ENCODE measurements at regions not wholly inside any gene's neighbourhood (a gene's known extent, or its start where the extent isn't known, plus 50 kb on each side); places are given as distances from the start of the nearest gene placed in this dataset.

DNA sequence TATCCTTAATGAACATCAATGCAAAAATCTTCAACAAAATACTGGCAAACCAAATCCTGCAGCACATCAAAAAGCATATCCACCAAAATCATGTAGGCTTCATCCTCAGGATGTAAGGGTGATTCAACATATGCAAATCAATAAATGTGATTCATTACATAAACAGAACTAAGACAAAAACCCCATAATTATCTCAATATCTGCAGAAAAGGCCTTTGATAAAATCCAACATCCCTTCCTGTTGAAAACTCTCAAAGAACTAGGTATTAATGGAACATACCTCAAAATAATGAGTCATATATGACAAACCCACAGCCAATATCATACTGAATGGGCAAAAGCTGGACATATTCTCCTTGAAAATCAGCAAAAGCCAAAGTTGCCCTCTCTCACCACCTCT lies 54.6 kb upstream of the DEPDC1 start:
- DNase-seq = no peak

DNA sequence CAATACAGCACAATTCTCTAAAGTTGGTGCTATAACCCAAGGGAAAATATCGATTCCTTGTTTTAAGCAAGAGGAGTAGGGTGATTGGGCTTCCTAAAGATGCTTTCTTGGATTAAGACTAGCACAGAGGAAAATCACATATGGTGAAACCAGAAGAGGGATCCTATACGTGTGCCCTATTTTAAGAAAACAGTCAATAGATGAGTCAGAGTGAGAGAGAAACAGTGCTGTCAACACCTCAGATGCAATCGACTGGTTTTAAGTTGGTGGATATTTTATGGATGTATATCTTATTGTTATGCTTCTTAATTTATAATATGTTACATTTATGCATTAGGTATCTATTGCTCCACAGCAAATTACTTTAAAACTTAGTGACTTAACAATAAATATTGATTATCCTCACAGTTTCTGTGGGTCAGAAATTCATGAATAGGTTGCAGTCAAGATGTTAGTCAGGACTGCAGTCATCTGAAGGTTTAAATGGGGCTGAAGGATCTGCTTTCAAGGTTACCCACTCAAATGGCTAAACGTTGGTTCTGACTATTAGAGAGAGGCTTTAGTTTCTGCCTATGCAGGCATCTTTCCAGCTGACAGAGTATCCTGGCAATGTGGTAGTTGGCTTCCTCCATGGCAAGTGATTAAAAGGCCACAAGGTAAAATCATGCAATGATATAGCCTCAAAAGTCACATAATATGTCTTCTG lies 61.6 kb upstream of the DEPDC1 start:
- DNase-seq = no peak

DNA sequence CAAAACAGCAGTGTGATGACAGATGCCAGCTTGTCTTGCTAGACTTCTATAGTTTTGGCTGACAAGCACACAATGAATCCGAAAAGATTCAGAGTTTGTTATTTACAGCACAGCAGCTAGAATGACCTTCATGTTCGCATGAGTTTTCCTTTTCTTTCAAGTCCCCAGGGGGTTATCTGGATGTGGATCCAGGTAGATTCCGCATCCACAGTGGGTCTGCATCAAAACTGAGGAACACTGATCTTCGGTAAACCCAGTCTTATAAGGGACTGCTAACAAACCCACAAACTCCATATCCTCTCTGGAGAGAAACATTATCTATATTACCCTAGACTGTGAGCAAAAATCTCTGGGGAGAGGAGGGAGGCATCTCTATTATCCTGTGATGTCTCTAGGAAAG lies 69.0 kb upstream of the DEPDC1 start:
- DNase-seq = no peak

DNA sequence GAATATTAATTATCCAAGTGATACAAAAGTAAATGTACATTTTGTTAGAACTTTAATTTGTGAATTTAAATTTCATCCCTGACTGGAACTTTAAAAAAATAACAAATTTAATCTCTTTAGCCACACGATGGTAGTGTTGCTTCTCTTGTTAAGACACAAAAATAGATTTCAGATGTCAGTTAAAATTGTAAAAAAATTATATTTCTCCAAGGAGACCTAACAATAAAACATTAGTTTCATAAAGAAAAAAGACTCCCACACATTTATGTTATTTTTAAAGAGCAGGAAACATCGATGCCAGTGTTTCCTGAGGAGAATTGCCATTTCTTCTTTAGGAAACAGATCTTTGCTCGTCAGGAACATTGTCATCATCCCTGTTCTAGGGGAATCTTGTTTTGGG lies 74.0 kb upstream of the DEPDC1 start:
- DNase-seq = no peak

DNA sequence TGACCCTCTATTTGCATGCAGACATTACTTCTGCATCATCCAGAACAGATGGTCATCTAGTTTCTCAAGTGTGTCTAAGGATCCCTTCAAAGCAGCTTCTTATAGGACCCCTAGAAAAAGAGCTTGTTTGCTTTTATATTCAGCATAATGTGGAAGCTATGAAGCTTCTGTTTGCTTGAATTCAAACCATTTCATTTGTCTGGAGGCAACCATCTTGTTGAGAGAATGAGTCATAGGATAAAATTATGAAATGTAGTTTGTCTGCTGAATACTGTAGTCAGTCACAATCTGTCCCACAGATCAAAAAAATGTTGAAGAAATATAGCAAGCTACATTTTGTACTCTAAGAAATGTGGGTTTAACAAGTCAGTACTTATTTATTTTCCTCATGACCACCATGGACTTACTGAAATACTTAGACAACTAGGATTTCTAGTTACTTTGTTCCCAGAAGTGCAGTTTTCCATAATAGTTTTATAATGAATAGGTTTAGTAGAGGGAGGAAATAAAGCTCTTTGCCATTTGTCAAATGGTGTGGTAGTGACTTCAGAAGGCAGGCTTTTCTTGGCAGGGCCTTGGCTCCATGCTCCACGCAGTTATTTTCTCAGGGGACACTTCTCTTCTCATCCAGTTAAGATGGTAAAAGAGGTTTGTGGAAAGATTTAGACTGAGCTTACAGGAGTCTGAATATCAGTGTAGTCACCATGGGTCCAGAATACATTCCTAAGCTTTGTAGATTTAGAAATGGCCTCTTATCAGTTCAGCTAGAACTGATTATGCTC lies 74.8 kb upstream of the DEPDC1 start:
- DNase-seq = peak; percentile 34

DNA sequence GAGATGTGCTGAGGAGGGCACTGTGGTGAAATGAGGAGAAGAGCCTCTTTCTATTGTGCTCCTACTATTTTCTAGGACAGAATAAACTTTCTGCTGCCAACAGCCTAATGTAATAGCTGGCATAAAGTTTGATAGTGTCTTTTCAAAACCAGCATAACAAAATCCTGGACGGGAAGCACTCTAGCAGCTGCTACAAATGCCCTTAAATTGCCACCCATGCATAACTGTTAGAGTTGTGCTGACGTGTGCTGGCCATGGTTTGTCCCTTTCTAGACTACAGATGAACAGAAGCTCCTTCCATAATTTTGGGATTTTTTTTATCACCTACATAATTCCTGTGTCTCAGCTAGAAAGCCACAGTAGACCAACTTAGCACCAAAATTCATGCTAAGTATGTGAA lies 88.5 kb upstream of the DEPDC1 start:
- no peak for DNase-seq

DNA sequence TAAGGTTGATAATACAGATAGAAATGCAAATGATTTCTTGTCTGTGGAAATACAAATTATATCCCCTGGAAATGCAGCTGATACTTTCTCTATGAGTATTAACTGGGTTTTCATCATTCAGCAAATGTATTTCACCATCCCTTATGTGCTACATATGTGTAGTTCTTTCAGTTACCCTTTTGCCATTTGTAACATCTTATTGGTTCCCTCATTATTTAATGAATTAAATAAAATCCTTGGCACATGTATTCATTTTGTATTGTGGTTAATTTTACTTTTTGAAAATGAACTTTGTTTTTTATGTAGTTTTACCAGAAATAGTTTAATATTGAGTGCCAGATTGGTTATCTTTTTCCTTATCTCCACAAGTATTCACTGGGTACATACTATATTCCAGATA lies 89.9 kb upstream of the DEPDC1 start:
- no peak for DNase-seq

DNA sequence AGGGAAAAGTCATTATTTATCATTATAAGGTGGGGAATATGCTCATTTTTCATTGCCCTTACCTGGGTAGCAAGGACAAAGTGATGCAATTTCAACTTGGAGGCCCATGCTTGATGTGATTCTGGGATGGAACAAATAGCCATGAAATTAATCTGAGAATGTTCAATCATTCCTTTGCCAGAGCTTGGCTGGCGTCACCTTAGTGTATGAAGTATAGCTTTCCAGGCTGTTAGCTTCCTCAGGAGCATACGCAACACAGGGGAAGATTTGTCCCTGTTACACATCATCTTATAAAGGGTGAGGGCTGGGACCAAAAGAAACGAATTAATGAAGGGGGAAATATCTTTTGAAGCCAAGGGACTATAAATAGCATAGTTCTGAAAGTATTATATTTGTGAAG lies 91.4 kb upstream of the DEPDC1 start:
- DNase-seq = no peak

DNA sequence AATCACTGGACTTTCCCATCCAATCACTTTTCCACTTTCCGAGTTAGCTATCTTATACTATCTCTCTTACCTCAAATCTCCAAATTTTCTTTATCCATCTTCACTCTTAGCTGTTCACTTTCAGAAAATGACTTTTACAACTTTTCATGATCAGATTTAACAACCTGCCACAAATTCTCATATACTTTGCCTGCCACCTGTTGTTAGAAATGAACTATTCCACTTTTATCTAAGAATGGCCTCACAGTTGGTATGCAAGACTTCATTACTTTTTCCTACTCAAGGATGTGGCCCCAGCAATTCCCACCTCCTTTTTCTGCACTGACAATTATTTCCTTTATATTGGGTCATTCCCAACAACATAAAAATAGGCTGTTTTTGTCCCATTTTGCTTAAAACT lies 93.6 kb upstream of the DEPDC1 start:
- DNase-seq = no peak

DNA sequence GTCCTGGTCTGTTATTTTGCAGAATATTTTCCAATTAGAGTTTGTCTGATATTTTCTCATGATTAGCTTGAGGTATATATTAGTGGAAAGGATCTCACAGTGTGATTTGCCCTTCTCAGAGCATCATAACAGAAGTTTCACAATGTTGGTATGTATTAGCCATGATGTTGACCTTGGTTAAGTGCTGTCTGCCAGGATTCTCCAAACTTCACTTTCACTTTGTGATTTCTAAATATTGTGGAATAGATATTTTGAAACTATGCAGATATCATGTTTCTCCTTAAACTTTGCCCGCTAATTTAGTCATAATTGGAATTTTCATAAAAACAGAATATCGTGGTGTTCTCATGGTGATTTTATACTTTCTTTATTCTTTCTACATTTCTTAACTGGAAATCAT lies 98.0 kb upstream of the DEPDC1 start:
- no peak for DNase-seq

DNA sequence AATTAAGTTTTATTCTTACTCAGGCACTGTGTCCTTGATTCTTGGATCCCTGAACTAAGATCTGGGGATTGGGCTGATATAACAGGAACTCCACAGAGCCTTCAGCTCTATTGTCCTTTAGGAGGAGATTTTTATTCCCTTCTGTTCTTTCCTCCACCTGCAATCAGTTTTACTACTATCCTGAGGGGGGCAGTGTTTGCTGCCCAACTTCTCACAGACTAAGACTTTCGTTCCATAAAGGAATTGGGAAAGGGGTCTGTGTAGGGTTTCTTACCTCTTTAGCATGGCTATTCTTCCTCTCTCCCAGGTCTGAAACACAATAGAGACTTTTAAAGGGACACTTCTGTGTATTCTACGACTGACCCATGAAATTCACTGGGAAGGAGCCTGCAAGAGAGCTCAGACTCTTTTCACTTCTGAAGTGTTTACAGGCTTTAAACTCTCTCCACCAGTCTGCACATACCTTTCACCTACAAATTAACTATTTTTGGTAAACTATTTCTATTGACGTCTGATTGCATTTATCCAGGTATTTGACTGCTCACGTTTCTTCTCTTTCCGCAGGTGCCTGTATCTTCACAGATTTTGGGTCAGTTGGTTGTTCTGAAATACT lies 103.3 kb upstream of the DEPDC1 start:
- no peak for DNase-seq

DNA sequence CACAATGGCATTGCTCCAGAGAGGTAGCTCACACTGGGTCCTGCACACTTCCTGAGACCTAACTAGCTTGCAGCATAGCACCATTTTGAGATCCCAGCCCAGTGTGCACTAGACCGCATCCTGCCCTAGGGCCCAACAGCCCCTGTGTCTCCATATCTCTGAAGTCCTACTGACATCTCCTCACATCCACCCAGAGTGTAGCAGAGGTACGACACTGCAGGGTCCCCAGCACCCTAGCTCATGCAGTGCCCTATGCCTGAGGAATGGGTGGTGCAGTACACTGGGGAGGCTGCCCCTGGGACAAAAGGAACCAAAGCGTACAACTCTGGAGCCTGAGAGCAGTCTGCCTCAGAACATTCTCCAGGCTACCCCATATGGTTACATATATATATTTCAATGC lies 111.4 kb upstream of the DEPDC1 start:
- no peak for DNase-seq

DNA sequence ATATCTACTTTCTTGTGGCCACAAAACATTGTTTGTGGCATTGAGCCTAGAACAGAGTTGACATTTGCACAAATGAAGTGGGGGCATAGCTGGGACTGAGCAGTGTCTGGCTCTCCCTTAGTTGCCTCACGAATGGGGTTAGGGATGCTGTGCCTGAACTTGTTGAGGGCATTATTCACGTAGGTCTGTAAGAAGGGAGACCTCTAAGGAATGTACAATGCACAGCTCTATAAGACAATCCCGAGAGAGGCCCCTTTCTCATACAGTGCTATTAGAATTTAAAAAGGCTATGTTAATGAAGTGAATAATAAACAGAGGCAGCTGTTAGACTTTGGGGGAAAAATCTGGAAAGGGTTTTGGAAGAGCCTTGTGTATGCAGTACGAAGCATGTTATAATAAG lies 118.4 kb upstream of the DEPDC1 start:
- DNase-seq = no peak

DNA sequence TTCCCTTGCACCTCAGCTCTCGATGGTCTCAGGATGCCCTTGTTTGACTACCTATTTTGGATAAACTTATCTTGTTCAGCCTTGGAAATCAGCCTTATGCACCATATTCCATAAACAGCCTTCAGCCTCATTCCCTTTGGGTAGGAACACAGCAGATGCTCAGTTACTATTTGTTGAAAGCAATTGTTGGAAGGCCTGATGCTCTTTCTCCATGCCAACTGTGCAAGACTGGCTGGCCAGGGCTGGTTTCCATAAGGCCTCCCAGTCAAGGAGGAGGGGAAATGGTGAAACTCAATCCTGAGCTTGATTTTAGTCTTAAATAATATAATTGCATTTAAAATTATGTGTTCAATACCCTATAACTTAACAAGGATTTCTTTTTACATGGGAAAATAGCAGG lies 121.1 kb upstream of the DEPDC1 start:
- no peak for DNase-seq

DNA sequence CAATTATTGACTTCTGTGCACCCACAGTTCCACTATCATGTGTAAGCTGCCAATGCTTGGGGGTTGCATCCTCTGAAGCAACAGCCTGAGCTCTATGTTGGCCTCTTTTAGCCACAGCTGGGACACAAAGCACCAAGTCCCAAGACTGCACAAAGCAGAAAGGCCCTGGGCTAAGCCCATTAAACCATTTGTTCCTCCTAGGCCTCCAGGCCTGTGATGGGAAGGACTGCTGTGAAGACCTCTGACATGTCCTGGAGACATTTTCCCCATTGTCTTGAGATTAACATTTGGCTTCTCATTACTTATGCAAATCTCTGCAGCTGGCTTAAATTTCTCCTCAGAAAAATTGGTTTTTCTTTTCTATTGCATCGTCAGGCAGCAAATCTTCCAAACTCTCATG lies 123.7 kb upstream of the DEPDC1 start:
- DNase-seq = no peak

DNA sequence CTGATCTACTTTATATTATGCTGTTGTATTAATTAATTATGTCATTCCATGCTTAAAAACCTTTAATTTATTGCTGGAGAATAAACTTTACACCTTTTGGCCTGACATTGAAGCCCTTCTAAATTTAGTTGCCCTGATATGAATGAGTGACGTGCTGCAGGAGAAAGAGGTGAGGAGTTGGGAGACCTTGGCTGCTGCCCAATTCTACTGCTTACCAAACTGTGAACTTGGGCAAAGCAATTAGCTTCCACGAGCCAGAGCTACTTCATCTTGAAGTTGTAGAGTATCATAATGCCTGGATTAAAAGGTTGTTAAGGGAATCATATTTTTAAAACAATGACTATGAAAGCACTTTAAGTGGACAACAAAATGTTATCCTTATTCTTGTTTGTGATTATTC lies 126.8 kb upstream of the DEPDC1 start:
- no peak for DNase-seq

DNA sequence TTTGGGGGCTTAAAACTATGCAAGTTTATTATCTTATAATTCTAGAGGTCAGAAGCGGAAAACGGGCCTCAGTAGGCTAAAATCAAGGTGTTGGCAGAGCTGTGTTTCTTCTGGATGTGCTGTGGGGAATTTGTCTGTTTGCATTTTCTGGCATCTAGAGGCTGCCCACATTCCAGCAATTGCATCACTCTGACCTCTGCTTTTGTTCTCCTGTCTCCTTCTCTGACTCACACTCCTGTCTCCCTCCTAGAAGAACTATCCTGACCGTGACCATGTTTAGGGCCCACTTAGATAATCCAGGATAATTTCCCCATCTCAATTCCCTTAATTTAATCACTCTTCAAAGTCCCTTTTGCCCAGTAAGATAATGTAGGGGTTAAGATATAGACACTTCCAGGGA lies 127.4 kb upstream of the DEPDC1 start:
- DNase-seq = no peak

DNA sequence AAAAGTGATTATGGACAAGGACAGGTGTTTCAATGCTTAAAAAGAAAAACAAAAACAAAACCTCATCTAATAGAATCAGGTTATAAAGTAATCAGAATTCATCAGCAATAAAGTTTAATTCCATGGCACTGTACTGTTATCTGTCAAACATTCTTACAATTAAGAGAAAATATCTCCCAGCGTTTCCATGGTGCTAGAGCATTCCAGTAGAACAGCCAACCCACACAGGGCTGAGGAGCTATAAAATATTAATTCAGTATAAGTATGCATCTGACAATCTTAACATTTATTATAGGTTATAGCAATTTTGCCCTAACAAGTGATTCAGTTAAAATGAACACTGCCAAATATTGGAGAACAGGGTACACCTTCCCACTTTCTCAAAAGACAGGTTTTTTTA lies 128.7 kb upstream of the DEPDC1 start:
- DNase-seq = no peak

DNA sequence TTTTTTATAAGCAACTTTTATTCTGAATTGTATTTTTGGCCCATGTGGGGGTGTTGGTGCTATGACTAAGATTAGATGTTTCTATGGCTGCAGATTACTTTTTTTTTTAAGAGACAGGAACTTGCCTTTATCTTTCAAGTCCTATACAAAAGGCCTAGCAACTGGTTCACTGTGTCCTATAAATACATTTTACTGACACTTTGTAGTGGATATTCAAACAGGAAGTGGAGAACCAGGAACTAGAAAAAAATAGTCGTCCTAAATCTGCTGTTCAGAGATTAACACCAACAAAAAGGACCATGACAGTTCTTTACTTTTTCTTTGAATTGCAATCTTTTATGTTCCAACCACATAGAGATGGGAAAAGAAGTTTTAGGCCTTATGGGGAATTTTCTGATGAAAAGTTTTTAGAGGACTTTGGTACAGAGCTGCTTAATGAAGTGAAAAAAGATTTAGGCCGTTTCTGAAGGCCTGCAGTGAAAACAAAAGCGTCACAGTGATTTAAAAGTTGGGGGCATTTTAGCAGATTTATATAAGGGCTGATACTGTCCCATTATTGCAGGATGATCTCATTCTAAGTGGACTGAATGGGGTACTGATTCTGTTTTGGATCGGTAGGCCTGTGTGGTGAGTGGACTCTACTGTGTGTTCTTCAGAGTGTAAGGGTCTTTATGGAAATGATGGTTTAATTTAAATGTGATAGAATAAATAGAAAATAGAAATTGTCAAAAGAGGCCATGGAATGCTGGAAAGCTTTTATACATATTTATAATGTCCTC lies 136.4 kb upstream of the DEPDC1 start:
- no peak for DNase-seq

DNA sequence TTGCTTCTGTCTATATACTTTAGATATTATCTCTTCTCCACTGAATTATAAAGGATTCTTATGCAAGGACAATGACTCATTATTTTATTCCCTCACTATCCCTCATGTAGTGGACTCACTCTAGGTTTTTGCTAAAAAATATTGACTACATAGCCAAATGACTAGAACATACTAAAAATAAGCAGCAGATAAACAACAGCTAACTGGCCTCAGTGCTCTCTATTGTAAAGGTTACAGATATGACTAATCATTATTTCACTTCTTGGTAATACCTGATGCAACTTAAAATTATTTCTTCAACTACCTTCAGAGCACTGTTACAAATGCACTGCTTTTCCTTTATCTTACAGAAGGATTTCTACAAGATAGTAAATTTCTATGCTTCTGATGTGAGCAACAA lies 147.6 kb upstream of the DEPDC1 start:
- DNase-seq = no peak

DNA sequence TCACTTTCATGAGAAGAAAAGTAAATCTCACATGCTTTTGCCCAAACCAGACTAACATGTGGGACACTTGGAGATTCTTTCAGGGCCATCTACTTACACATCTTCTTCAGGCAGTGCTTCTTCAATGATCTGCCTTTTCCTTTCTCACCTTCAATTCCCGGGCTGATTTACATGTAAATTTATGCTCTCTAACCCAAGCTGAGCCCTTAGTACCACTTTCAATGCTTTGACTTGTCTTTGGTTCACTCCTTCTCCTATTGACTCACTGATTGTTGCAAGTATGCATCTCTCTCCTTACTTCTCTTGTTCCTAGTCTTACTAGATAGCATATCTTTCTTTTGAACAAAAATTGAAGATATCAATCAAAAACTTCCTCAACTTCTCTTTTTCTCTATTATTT lies 154.2 kb upstream of the DEPDC1 start:
- no peak for DNase-seq

DNA sequence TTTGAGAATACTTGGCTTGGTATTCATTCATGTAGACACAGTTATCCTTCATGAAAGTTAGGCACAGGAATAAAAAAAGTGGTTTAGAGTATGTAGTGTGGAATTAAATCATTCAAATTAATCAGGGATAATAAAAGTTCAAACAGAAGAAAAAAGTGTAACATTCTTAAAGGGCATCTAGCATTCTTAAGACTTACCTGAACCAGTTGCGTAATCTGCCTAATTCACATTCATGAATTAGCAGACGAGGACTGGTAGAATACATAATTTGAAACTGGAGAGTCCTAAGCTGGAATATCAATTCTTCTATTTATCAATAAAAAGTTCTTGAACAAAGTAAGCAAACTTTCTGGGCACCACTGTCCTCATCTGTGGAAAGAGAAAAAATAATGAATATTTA lies 157.0 kb upstream of the DEPDC1 start:
- DNase-seq = no peak

DNA sequence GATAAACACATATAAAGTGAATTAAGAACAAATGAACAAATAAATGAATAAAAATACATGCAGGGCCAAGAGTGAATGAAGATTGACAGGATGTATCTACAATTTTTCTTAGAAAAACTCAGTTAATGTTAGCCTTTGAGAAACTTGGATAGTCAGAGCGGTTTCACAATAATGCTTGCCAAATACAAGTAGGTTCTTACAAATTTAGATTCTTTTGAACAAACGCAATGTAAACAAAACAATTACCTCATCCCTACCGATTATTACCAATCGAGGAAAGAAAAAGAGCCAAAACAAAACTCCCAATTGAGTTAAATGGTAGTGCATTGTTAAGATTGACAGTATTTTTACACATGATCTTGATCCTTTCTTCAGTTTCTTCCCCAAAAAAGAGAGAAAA lies 176.9 kb upstream of the DEPDC1 start:
- DNase-seq = no peak

DNA sequence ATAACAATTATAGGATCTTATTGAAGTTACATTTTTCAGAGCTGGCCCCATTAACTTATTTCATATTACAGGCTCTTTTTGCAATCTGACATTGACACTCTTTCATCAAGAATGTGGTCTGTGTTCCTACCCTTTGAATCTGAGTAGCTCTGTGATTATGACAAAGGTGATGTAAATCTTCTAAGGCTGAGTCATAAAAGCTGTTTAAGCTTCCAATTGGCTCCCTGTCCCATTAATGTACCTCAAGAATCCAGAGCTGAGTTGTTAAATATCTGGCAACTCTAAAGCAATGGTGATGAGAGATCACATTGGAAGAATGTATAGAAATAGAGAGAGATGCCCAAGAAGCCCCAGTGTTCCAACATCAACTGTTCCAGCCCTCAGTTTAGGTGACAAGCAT lies 178.5 kb upstream of the DEPDC1 start:
- no peak for DNase-seq

Measured in left hindlimb (tissue), 1 donor.